GM13977 (cell line): ENCODE measurements at regions not wholly inside any gene's neighbourhood (a gene's known extent, or its start where the extent isn't known, plus 50 kb on each side); places are given as distances from the start of the nearest gene placed in this dataset.

Source experiments
- DNase-seq: peaks from one replicate; pipeline ENCODE4 v3.0.0; 2012; ENCODE audit warnings: low spot score
- CTCF ChIP-seq: IDR thresholded peaks from 2 replicates; pipeline ENCODE4 v1.5.1; 2012; ENCODE audit warnings: mild to moderate bottlenecking, control low read depth; ENCODE audit not compliant: insufficient read depth; ENCODE audit errors: extremely low read depth, missing control alignments
- in situ Hi-C: fragments of 300-500 bp; cut with MboI; formaldehyde crosslinking; loops from one replicate; pipeline ENCODE4 v1.12.0; 2022; ENCODE audit warnings: low sequenced_read_pairs, low pct_unique_long_range_greater_than_20kb, mixed read lengths, inconsistent platforms; ENCODE audit not compliant: unreplicated experiment

DNA sequence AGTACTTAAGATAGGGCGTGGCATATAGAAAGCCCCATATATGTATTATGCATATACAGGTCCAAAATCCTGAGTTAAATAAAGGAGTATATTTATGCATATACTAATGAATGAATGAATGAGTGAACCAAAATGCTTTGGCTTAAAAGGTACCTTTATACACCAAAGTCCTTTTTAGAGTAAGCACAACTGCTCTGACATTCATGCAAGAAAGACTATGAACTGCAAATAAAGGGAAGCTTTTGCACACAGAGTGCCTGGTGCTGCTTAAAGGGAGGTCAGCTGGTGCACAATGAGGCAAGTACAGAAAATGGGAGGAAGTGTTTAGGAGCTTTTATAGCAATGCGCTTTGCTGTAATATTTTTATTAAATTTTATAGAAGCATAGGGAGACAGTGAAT is 214.0 kb downstream of the KLF13 start:
- DNase-seq: no peak
- in situ Hi-C loops: no loop called here
- no peak for TF ChIP-seq CTCF

GRCh38 chr15:31544361-31544760 is 217.7 kb downstream of the KLF13 start:
- in situ Hi-C loops: no loop called here
- no peak for TF ChIP-seq CTCF
- DNase-seq: no peak

DNA sequence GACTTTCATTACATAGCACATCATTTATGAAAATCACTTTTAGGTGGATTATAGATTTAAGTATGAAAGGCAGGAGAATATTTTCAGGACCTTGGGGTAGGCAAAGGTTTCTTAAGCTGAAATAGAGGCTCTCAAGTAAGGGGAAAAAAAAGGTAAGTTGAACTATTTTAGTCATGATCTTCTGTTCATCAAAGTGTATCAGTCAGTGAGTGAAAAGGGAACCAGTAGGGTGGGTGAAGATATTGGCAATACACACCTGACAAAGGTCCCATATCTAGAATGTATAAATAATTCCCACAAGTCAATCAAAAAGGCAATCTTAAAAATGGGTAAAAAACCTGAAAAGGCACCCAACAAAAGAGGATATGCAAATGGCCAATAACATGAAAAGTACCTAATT is 218.6 kb downstream of the KLF13 start:
- in situ Hi-C loops: no loop called here
- TF ChIP-seq CTCF: no peak
- no peak for DNase-seq

DNA sequence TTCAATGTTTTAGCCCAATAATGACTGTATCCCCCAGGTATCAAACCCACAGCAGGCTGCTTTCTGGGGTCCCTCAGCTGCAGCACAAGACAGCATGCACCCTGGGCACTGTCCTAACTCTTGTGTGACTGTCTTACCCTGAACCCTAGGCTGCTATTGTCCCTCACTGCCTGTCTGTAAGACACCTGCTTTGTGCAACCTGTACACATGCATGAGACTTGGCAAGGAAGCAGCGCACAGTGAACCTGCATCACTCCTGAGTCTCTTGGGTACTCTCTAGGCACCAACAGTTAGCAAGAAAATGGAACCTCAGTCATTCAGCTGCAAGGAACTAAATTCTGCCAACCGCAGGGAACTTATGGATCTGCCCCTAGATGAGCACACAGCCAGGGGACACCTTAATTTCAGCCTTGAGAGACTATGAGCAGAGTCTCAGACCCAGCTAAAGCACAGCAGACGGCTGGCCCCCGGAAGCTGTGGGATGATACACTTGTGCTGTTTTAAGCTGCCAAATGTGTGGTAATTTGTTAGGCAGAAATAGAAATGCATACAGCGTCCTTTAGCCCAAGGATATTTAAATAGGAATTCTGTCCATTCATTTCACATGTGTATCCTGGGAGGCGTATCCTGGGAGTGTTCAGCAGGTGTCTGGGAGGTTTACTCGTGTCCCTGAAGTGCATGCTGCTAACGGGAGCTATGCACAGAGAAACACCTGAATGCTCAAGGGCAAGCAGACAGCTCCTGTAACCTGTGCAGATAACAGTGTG is 223.8 kb downstream of the KLF13 start:
- DNase-seq: no peak
- in situ Hi-C loops: no loop called here
- TF ChIP-seq CTCF: no peak

- no peak for TF ChIP-seq CTCF
- in situ Hi-C loops: no loop called here
- no peak for DNase-seq
Observed at GRCh38 chr15:31551323-31551722, 224.7 kb downstream of the KLF13 start.

DNA sequence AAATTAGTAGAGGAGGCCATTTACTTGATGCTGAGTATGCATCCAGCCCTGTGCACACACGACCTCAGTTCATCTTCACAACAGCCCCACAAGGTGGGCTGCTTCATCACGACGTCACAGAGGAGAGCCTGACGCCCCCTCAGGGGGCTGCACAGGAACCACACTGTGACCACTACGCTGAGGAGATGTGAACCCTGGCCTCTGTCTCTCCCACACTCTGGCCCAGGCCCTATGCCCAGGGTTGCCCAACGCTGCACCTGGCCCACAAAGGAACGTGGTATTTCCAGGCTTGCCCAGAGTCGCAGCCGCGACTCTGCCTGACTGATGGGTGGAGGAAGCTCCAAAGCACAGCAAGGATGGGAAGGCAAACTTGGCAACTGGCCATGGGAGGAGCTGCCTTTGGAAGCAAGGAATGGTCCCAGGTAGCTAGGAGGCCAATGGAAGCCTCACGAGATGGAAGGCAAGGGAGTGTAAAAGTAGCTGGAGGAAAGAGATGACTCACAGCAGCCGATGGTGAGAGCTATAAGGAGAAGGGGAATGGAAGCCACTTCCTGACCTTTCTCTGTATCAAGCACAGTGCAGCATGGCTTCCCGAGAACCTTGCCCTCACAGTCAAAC is 226.0 kb downstream of the KLF13 start:
- DNase-seq: no peak
- TF ChIP-seq CTCF: no peak

DNA sequence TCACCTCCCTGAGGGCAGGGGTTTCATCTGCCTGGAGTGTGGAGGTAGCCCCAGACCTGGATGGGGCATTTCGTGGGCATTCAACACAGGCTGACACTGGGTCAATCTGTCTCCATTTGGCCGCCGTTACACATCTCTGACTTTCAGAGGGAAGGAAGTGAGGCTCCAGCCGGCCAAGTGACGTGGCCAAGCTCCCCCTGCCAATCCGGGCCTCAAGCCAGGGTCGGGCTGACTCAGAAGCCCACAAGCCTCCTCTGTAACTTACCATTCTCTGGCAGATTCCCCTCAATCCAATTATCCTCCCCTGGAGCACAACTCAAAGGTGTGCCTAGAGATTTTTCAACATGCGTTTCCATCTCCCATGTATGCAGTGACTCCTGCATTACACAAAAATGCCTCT is 227.6 kb downstream of the KLF13 start:
- in situ Hi-C loops: no loop called here
- DNase-seq: no peak
- no peak for TF ChIP-seq CTCF

More for the DNA sequence above, 226.0 kb downstream of the KLF13 start:
- in situ Hi-C loops: no loop called here
